ENCODE measurements at regions not wholly inside any gene's neighbourhood (a gene's known extent, or its start where the extent isn't known, plus 50 kb on each side); places are given as distances from the start of the nearest gene placed in this dataset.
A peak's percentile ranks its signal among the peaks of the same experiment; 100 is the strongest.

DNA sequence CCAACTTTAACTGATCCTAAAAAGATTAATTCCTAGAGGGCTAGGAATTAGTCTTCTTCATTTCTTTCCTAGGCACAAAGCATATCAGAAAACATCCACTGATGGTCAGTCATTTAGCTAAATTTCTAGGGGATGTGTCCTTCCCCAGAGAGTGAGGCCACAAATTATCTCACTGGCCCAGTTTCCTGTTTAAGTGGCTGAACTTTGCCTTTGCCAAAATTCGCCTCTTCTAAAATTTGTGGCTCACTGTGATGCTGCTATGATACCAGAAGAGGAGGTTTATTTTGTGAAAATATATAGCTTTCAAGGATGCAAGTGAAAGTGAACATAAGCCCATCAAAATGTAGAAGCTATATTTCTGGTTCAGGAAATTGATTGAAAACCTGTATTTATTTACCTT is 98.1 kb upstream of the FER start:
- no peak for DNase-seq

- DNase-seq: no peak
Observed at GRCh38 chr5:108649106-108649505, 98.6 kb upstream of the FER start.

DNA sequence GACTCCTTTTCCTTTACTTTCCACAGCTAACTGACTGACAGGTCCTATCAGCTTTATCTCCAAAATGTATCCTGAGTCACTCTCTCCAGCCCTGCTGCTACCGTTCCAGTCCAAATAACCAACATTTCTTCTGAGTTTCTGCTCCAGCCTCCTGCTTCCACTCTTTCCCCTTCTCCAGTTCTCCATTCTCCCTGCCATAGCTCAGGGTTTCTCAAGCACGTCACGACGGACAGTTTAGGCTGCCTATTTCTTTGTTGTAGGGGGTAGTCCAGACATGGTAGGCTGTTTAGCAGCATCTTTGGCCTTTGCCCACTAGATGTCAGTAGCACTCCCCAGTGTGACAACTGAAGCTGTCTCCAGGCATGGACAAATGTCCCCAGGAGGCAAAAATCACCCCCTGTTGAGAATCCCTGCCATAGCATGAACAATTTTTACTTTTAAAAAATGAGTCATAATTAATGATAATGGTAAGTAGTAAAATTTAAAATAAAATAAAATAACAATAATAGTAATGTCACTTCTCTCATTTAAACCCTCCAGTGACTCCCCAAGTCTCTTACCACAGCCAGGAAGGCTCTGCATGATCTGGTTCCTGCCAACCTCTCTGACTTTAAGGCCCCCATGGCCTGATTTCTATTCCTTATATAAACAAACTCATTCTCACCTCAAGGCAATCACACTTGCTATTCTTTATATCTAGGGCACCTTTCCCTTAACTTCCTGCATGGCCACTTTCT is 105.4 kb upstream of the FER start:
- DNase-seq: peak; percentile 51

DNA sequence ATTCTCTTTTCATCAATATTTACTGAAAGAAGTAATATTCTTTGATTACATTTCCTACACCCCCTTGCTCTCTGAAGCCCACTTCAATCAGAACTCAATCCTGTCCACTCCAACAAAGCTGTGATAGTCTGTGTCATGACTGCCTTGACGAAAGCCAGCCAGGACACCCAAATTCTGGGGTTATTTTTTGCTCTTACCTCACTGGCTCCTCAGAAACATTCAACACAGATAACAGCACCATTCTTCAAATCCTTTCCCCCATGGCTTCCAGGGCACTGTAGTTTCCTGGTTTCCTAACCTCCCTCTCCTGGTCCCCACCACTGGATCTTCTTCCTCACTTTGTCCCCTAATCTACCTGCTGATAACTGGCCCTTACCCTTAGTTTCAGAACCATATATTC is 106.1 kb upstream of the FER start:
- no peak for DNase-seq

DNA sequence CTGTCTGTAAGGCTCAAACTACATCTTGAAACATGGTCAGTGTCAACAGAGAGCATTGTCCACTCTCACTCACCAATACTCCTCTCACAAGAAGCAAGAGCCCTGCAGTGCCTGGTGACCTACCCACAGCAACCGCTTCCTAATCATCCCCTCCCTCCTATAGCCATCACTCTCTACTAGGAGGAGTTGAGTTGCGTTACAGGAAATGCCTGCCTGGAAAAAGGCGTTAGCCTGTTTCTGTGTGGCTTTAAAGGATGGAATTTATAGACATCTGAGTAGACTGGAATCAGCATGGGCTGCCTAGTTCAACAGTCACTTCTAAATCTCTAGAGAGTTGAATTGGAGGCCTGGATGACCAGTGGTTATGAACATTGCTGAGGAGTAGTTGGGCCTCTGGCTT is 108.3 kb upstream of the FER start:
- no peak for DNase-seq

- DNase-seq: no peak
Observed at GRCh38 chr5:108638021-108638420, 109.7 kb upstream of the FER start.

- no peak for DNase-seq
Observed at GRCh38 chr5:108637134-108637533, 110.6 kb upstream of the FER start.

- DNase-seq: no peak
Observed at GRCh38 chr5:108636135-108636853, 111.4 kb upstream of the FER start.

- DNase-seq: no peak
Observed at GRCh38 chr5:108634617-108635288, 112.9 kb upstream of the FER start.

DNA sequence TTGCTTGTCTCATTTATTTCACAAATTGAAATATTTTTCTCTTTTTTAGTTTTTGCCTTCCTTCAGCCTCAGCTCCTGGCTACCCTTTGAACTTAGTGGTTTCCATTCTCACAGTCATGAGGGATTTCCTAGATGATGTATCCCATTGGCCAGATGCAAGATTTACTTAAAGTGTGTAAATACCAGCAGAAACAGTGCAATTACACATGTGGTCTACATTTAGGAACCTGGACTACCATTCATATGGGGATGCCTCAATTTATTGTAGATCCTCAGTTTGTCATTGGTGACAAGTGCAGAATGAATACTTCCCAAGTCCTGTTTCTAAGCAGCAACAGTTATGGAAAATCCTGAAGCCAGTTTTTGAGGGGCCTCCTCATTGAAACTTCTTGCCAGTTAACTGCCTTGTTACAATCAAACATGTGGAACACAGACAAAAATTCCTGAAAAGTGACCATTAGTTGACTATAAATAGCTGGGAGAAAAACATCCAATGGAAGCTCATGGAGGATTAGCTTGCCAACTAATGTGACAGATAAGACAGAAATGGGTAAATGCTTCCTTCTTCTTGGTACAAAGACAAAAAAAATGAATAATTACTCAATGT is 113.6 kb upstream of the FER start:
- peak; percentile 57 for DNase-seq

GRCh38 chr5:108629779-108630528 is 117.7 kb upstream of the FER start:
- DNase-seq: no peak

DNA sequence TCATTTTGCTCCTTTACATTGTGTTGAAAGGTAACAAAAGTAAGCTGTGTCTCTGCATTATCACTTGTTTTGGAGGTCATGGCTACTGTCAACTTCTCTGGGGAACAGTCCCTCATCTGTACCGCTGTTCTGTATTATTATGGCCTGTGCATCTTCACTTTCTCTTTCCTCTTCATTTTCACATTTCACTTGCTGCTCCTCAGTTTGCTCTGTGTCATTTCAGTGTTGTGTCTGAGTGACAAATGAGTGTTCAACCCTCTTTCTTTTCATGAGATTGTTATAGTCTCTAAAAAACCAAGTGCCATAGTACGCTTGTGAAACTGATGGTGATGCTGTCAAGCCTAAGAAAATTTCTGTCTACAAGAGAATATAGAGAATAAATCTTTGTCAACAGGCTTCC is 122.0 kb upstream of the FER start:
- no peak for DNase-seq

GRCh38 chr5:108623826-108624225 is 123.9 kb upstream of the FER start:
- DNase-seq: no peak

- no peak for DNase-seq
Observed at GRCh38 chr5:108620516-108620915, 127.2 kb upstream of the FER start.

DNA sequence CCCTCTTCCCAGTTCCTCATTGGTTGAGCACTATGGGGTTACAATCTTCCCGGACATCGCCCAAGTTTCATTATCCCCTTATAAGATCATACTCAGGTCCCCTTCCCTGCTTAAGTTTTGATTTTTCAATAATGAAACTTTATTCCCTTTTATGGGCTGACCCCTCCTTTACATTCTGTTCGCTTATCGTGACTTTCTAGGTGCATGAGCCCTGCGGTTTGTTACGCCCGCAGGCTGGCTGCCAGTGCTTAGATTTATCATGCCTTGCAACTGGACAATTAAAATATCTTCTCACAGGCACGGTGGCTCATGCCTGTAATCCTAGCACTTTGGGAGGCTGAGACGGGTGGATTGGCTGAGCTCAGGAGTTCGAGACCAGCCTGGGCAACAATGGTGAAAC is 127.9 kb upstream of the FER start:
- DNase-seq: no peak

DNA sequence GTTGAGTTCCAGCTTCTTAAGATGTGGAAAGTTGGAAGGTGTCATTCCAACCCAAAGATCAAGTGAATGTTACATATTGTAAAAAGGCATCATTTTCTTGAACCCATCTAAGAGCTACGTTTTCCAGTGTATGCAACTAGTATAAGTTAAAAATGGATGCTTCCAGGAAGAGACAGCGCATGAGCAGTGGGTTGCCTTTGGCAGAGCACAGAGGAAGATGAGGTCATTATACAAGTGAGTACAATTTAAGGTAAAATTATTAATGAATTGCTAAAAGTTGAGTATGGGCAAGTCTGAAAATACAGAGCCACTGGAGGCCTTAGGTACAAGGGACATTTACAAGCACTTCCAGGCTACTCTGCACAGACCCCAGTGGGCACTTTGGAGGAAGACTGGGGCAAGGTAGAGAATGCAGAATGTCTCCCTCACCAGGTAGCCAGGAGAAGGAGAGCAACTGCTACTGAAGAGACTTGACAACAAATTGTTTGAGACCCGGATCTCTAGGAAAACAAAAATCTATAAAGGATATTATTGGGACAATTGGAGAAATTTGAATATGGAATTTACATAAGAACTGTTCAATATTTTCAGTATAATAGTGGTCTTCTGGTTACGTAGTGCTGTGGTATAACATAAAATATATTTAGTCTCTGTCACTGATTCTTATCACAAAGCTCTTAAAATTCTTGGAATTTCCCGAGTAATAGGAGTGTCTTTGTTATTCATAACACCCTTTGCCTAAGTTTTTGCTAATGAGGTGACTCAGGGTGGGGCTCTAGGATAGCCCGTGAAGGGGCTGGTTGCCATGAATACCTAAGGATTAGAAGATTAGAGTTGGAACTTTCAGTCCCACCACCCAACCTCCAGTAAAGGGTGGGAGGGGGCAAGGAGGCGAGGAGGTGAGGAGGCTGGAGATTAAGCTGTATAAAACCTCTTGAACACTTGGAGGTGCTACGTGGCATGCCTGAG is 129.9 kb upstream of the FER start:
- DNase-seq: no peak

- DNase-seq: no peak
Observed at GRCh38 chr5:108615216-108615615, 132.5 kb upstream of the FER start.

DNA sequence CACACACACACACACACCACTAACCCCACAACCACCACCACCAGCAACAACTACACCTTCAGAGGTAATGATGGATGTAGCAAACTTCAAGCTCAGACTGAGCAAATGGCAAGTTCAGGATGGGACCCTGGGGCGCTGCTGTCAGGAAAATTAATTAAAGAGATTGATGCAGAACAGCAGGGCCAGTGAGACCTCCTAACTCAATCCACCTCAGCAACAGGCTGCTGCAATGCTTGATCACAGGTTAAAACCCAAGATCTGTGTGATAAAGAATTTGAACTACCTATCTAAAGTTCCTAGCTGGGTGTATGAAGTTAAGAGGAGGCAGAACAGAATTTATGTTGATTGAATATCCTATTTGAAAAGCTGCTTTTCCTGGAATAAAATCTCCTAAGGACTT is 140.3 kb upstream of the FER start:
- DNase-seq: no peak

GRCh38 chr5:108606185-108606584 is 141.5 kb upstream of the FER start:
- DNase-seq: no peak

DNA sequence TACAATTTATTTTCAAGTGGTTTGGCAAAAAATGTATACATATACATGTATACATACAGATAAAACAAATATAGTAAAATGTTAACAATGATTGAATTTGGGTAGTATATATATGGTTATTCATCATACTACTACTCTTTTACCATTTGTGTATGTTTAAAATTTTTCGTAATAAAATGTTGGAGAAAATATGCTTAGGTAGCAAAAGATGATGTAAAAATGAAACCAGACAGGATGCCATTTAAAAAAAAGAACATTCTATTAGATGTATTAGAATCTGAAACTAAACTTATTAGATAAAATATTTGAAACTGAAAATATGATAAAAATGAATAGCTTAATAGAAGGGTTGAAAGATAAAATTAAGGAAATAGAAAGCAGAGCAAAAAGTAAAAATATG is 144.9 kb upstream of the FER start:
- DNase-seq: no peak

DNA sequence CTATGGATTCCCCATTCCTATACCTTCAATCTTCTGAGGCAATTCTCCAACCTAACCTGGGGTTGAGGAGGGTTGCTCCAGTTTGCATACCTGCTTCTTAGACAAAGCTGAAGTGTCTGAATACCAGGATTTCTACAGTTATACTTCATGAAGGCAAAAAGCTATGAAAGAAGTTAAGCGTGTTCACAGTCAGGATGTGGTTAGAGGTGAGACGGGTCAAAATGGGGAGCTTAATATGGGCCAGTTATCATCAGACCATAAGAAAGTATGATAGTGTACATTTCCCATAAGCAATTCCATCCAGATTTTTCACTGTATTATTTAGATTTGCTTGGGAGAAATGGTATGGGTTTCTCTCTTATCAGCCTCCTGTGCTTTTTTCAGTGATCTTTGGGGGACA is 156.9 kb upstream of the FER start:
- no peak for DNase-seq

Data from muscle of arm (tissue), 1 donor.